Forelimb muscle (tissue), 1 donor: ENCODE measurements at regions not wholly inside any gene's neighbourhood (a gene's known extent, or its start where the extent isn't known, plus 50 kb on each side); places are given as distances from the start of the nearest gene placed in this dataset.
"Not testable (repeated sequence)": the region's sequence is repeated elsewhere in the genome, so short reads cannot be mapped to it uniquely, and the experiment has no call there.

Experiments
- DNase-seq: peaks from one replicate; pipeline ENCODE4 v3.0.0-alpha.2; 2013; ENCODE audit warnings: low read depth

GRCh38 chrX:99095965-99096635 lies 1314.0 kb downstream of the PCDH19 start:
- DNase-seq, result no peak

DNA sequence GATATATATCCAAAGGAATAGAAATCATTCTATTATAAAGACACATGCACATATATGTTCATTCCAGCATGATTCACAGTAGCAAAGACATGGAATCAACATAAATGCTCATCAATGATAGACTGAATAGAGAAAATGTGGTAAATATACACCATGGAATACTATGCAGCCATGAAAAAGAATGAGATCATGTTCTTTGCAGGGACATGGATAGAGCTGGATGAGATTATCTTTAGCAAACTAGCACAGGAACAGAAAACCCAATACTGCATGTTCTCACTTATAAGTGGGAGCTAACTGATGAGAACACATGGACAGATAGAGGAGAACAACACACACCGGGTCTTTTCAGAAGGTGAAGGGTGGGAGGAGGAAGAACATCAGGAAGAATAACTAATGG lies 1318.6 kb downstream of the PCDH19 start:
- DNase-seq, result no peak

GRCh38 chrX:99078301-99078700 lies 1331.8 kb downstream of the PCDH19 start:
- no peak for DNase-seq

GRCh38 chrX:99077099-99077498 lies 1333.0 kb downstream of the PCDH19 start:
- DNase-seq, result no peak

- DNase-seq, result peak; percentile 13
Observed at GRCh38 chrX:99073551-99073950, 1336.5 kb downstream of the PCDH19 start.

DNA sequence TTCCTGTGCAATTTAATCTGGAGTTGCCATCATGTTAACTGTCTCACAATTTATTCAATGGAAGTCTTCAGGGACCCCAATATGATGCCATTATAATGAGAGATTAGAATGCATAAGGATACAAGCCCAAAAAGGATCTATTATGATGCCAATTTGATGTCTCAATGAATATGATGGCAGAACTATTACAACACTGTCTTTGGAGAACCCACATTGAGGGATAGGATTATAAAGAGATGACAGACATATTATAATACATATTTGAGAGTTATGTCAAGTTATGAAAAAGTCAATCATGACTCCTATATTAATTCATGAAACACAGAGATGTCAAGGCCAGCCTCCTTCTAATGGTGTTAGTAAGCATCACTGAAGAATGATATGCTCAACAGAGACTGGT lies 1358.4 kb downstream of the PCDH19 start:
- no peak for DNase-seq

DNA sequence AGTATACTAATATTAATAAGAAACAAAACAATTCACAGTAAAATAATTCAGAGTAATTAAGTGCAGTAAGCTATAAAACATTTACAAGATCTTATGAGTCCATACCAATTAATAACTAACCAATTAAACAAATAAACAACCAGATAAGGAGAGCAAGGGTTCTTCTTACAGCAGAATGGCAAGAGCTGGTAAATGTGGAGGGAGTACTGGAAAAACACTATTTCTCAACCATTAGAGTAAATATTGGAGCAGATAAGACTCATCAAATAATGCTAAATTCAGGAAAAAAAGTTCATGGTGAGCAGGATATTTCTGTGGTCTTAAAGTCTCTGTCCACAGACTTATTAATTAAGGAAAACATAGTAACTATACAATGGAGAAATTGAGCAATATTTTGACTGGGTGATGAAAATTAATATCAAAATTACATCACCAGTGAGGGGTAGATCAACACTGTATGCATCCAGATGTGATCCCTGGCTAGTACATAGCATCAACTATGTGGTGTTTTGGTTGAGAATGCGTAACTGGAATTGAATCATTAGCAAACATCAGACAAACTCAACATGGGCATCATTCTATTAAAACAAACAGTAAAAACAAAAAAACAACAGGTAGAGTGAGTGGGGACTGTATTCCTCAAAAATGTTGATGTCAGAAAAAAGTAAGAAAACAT lies 1376.7 kb downstream of the PCDH19 start:
- no peak for DNase-seq

DNA sequence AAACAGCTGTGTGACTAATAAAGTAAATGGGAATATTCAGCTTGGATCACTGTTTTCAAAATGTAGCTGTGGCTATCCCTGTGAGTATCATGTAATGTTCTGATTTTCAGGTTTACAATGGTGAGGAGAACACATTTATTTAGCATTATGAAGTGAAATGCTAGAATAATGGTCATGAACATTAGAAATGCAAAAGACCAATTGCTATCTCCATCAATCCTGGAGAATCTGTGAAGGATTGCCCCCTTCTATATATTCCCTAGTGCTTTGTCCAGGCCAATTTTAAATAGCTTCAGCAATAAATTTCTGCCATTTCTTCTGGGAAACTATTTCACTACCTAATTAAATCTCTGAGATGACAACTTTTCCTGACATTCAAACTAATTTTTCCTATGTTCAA lies 1399.1 kb downstream of the PCDH19 start:
- DNase-seq, result no peak

GRCh38 chrX:99001286-99001685 lies 1408.8 kb downstream of the PCDH19 start:
- no peak for DNase-seq

- no peak for DNase-seq
Observed at GRCh38 chrX:98962996-98963395, 1447.1 kb downstream of the PCDH19 start.

- DNase-seq, result no peak
Observed at GRCh38 chrX:98956014-98956413, 1454.1 kb downstream of the PCDH19 start.

DNA sequence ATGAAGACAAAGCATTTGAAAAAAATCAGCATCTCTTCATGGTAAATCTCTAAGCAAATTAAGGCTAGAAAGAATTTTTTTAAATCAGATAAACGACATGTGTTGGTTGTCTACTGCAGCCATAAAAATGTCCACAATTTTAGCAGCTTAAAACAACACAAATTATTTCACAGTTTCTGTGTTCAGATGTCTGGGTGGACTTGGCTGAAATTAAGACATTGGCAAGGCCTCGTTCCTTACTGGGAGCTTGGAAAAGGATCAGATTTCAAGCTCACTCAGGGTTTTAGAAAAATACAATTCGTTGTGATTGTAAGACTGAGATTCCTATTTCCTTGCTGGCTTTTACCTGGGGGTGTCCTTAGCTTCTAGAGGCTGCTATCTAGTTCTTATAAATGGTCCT lies 1470.6 kb downstream of the PCDH19 start:
- DNase-seq, result no peak

GRCh38 chrX:98931216-98931615 lies 1478.9 kb downstream of the PCDH19 start:
- DNase-seq, result no peak

- peak; percentile 56 for DNase-seq
Observed at GRCh38 chrX:98924511-98924910, 1485.6 kb downstream of the PCDH19 start.

GRCh38 chrX:98897191-98897590 lies 1512.9 kb downstream of the PCDH19 start:
- no peak for DNase-seq

DNA sequence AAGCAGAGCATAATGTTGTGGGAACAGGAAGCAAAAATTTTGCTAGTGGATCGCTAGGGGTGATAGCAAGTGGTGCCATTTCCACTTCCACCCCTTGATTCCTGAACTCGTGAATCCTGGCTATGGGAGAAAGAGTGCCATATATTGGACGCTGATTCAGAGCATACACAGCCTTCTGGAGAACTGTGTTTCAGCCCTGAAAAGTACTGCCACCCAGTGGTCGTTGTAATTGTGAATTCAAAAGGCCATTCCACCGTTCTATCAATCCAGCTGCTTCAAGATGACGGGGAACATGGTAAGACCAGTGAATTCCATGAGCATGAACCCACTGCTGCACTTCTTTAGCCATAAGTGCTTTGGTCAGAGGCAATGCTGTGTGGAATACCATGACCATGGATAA lies 1559.4 kb downstream of the PCDH19 start:
- DNase-seq, result not testable (repeated sequence)
